Natural killer cell (primary cell): ENCODE measurements at regions not wholly inside any gene's neighbourhood (a gene's known extent, or its start where the extent isn't known, plus 50 kb on each side); places are given as distances from the start of the nearest gene placed in this dataset.

Experiments used
- ATAC-seq, 3 donors: fragments of 150-1000 bp in 2 of 3; fragments of 200-7000 bp in 1 of 3; cut with Tn5 transposase; 1 replicate in 1 of 3; 2 replicates in 2 of 3; pipeline ENCODE4 v1.10.0; 2021; ENCODE audit warnings: mild to moderate bottlenecking in 2 of 3, moderate library complexity in 2 of 3
- DNase-seq, 2 donors: peaks; one replicate each; pipeline versions ENCODE4 v3.0.0 to v3.0.0-alpha.2; 2013 to 2021; ENCODE audit warnings: mixed read lengths in 1 of 2
- H3K27ac ChIP-seq: one replicate; pipeline ENCODE4 v1.5.1; 2013; ENCODE audit warnings: mild to moderate bottlenecking, low read length
- H3K27me3 ChIP-seq: one replicate; pipeline ENCODE4 v1.6.1; 2013; ENCODE audit warnings: low read length; ENCODE audit not compliant: control insufficient read depth, insufficient read depth
- H3K36me3 ChIP-seq: one replicate; pipeline ENCODE4 v1.6.1; 2013; ENCODE audit warnings: low read length; ENCODE audit not compliant: control insufficient read depth, insufficient read depth
- H3K4me1 ChIP-seq: one replicate; pipeline ENCODE4 v1.6.1; 2013; ENCODE audit warnings: low read length; ENCODE audit not compliant: control insufficient read depth, insufficient read depth
- H3K4me3 ChIP-seq: one replicate; pipeline ENCODE4 v1.5.1; 2013; ENCODE audit warnings: low read length
- H3K9me3 ChIP-seq: one replicate; pipeline ENCODE4 v1.6.1; 2013; ENCODE audit warnings: low read length; ENCODE audit not compliant: control insufficient read depth, insufficient read depth
- H3K27ac Mint-ChIP-seq, 2 donors: one replicate each; pipeline ENCODE4 v1.8.0; 2022; ENCODE audit warnings: mild to moderate bottlenecking in 2 of 2, mixed read lengths in 2 of 2, moderate library complexity in 1 of 2
- H3K27me3 Mint-ChIP-seq, 2 donors: one replicate each; pipeline ENCODE4 v1.8.0; 2022; ENCODE audit warnings: low read depth in 2 of 2, mixed read lengths in 2 of 2
- H3K36me3 Mint-ChIP-seq: one replicate; pipeline ENCODE4 v1.8.0; 2022; ENCODE audit warnings: mixed read lengths
- H3K4me1 Mint-ChIP-seq, 2 donors: one replicate each; pipeline ENCODE4 v1.8.0; 2022; ENCODE audit warnings: mixed read lengths in 2 of 2
- H3K4me3 Mint-ChIP-seq: one replicate; pipeline ENCODE4 v1.8.0; 2022; ENCODE audit warnings: mild to moderate bottlenecking, moderate library complexity, mixed read lengths
- H3K9me3 Mint-ChIP-seq, 2 donors: one replicate each; pipeline ENCODE4 v1.8.0; 2022; ENCODE audit warnings: mixed read lengths in 2 of 2
- WGBS: methylation state at CpG from one replicate; pipeline ENCODE4 v1.1.7; 2013; ENCODE audit warnings: missing lambda C conversion rate; ENCODE audit not compliant: insufficient coverage; 5-methylcytosine and 5-hydroxymethylcytosine counted together
- intact Hi-C: fragments of 100-400 bp; cut with micrococcal nuclease; formaldehyde crosslinking; loops from one replicate; pipeline ENCODE4 v1.14.2; 2022
- TF ChIP-seq, protein P1 (sequence below): fragments of 200-600 bp; IDR thresholded peaks from one replicate; pipeline ENCODE4 v1.8.0; 2022; ENCODE audit warnings: antibody characterized with exemption

DNA sequence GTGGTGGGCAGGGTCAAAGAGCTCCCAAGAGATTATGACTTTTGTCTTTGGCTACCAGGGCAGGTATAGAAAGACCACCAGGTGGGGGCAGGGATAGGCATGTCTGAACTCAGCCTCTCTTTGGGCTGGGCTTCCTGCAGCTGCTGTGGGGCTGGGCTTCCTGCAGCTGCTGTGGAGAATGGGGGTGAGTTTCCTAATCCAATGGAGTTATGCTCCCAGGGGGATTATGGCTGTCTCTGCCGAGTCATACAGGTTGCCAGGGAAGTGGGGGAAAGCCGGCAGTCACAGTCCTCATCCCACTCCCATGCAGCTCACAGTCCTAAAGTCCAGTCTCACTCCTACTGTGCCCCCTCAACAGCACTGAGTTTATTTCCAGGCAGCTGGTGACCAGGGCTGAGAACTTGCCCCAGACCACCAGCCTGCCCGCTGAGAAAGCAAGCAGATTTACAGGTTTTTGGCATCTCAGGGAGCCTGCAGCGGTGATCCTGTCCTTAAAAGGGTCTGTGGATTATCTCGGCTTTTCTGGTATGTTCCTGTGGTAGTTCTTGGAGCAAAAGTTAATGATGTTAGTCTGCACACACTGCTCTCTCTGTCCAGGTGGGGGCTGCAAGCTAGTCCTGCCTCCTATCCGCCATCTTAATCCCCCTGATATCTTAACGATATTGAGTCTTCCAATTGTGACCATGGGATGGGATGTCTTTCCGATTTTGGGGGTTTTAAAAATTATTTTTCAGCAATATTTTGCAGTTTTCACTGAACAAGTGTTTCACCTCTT, 133.4 kb downstream of the RTL9 start:
- DNase-seq (no peak), ATAC-seq (no peak)
- Mint-ChIP-seq H3K4me1 (no peaks in the 10 kb centered on the region), H3K36me3 (no peaks in the 10 kb centered on the region), H3K9me3 (peaks cover 0 to 2% of the 10 kb centered on the region in 2 donors), H3K27me3 (peaks cover 6 to 7% of the 10 kb centered on the region in 2 donors), H3K4me3 (no peak overlapping the region), H3K27ac (no peak overlapping the region)
- no peaks in the 10 kb centered on the region for H3K36me3 ChIP-seq
- H3K4me1 ChIP-seq = no peaks in the 10 kb centered on the region
- no peak overlapping the region for H3K4me3 ChIP-seq
- no peaks in the 10 kb centered on the region for H3K9me3 ChIP-seq
- TF ChIP-seq, protein P1, sequence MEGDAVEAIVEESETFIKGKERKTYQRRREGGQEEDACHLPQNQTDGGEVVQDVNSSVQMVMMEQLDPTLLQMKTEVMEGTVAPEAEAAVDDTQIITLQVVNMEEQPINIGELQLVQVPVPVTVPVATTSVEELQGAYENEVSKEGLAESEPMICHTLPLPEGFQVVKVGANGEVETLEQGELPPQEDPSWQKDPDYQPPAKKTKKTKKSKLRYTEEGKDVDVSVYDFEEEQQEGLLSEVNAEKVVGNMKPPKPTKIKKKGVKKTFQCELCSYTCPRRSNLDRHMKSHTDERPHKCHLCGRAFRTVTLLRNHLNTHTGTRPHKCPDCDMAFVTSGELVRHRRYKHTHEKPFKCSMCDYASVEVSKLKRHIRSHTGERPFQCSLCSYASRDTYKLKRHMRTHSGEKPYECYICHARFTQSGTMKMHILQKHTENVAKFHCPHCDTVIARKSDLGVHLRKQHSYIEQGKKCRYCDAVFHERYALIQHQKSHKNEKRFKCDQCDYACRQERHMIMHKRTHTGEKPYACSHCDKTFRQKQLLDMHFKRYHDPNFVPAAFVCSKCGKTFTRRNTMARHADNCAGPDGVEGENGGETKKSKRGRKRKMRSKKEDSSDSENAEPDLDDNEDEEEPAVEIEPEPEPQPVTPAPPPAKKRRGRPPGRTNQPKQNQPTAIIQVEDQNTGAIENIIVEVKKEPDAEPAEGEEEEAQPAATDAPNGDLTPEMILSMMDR = no peak
- H3K27me3 ChIP-seq = no peaks in the 10 kb centered on the region
- intact Hi-C loops = no loop called here
- 93% methylated on average over 2 of the region's 8 CpGs for WGBS
- no peak overlapping the region for H3K27ac ChIP-seq

DNA sequence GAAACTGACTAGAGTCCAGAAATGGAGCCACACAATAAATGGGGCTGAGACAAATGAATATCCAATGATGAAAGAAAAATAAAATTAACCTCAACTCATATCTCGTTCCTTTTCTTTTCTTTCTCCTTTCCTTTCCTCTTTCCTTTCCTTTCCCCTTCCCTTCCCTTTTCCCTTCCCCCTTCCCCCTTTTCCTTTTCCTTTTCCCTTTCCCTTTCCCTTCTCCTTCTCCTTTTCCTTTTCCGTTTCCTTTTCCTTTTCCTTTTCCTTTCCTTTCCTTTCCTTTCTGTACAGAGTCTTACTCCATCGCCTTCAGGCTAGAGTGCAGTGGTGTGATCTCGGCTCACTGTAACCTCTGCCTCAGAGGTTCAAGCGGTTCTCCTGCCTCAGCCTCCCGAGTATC, 146.3 kb downstream of the RTL9 start:
- peaks cover 0 to 3% of the 10 kb centered on the region in 2 donors for H3K9me3 Mint-ChIP-seq
- intact Hi-C loops = no loop called here
- no peaks in the 10 kb centered on the region for H3K4me1 ChIP-seq
- H3K27ac Mint-ChIP-seq = no peak overlapping the region
- H3K9me3 ChIP-seq = no peaks in the 10 kb centered on the region
- H3K36me3 ChIP-seq = no peaks in the 10 kb centered on the region
- TF ChIP-seq, protein P1 = no peak
- no peak overlapping the region for H3K27ac ChIP-seq
- no peaks in the 10 kb centered on the region for H3K27me3 ChIP-seq
- ATAC-seq (no peak), DNase-seq (no peak)
- H3K4me3 ChIP-seq = no peak overlapping the region
- H3K36me3 Mint-ChIP-seq = no peaks in the 10 kb centered on the region
- peaks cover 3 to 19% of the 10 kb centered on the region in 2 donors for H3K27me3 Mint-ChIP-seq
- H3K4me3 Mint-ChIP-seq = no peak overlapping the region
- no peaks in the 10 kb centered on the region for H3K4me1 Mint-ChIP-seq
- 91% methylated on average over 6 of the region's 6 CpGs for WGBS

DNA sequence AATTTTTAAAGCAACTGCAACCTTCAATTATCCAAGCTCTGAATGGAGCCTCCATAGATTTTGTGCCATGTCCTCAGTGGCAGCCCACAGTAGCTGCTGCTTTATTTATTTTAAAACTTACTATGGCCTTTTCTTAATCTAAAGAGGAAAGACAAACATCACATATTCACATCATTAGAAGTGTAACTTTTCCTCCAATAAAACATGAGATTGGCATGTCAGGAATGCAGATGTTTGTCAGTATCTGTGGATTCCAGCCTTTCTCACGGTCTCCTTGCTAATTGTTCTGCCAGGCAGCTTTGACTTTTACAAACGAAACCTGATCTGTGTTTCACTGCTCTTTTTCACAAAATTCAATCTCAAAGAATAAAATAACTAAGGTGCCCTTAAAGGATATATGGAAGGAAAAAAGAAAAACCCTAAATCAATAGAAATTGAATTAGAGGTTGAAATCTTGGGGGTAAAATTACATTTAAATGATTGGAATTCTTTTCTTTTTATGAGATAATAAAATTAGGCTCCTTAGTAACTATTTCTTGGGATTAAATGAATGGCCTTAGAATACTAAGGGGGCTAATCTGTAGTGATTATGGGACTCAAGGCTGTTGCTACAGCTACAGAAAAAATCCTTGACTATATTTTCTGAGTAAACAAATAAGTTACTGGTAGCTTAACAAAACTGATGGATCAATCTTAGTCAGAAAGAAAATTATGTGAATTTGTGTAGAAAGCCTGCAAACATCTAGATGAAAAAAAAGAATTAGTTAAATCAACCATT, 151.3 kb downstream of the RTL9 start:
- Histone ChIP-seq H3K36me3 (no peaks in the 10 kb centered on the region), H3K4me1 (no peaks in the 10 kb centered on the region), H3K27me3 (no peaks in the 10 kb centered on the region), H3K4me3 (no peak overlapping the region), H3K27ac (no peak overlapping the region), H3K9me3 (no peaks in the 10 kb centered on the region)
- H3K4me1 Mint-ChIP-seq = no peaks in the 10 kb centered on the region
- ATAC-seq (no peak), DNase-seq (no peak)
- H3K4me3 Mint-ChIP-seq = no peak overlapping the region
- 67% methylated on average over 1 of the region's 2 CpGs for WGBS
- H3K9me3 Mint-ChIP-seq = peaks cover 0 to 3% of the 10 kb centered on the region in 2 donors
- H3K27ac Mint-ChIP-seq = no peak overlapping the region
- intact Hi-C loops = no loop called here
- H3K27me3 Mint-ChIP-seq = peaks cover 2 to 15% of the 10 kb centered on the region in 2 donors
- H3K36me3 Mint-ChIP-seq = no peaks in the 10 kb centered on the region
- TF ChIP-seq, protein P1 = no peak
